ENCODE measurements at regions not wholly inside any gene's neighbourhood (a gene's known extent, or its start where the extent isn't known, plus 50 kb on each side); places are given as distances from the start of the nearest gene placed in this dataset.

DNA sequence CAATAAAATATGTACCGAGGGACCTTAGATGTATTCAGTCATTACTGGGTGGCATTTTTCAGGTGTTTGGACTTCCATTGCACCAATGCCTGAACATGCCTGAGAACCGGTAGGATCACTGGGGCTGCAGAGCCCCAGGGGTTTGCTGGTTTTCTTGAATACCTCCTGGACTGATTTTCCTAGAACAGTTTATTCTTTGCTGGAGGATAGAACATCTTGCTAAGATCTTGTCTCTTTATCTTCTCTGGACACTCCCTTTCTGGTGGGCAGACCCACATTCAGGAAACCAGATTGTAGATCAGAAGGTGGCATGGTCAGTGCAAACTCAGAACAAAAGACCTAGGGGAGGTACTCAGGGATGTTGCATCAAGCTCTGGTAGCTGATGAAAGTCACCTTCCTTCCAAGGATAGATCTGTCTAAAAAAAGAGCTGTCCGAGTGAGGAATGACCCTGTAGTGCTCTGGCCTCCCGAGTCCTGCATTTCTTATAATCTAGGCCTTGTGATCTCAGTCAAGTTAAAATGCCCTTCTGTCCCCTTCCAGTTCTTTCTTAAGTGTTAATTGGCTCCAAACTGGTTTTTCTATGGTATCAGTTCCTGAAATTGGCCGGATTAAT is 84.8 kb downstream of the CLDN34 start:
- TF ChIP-seq, protein P1, sequence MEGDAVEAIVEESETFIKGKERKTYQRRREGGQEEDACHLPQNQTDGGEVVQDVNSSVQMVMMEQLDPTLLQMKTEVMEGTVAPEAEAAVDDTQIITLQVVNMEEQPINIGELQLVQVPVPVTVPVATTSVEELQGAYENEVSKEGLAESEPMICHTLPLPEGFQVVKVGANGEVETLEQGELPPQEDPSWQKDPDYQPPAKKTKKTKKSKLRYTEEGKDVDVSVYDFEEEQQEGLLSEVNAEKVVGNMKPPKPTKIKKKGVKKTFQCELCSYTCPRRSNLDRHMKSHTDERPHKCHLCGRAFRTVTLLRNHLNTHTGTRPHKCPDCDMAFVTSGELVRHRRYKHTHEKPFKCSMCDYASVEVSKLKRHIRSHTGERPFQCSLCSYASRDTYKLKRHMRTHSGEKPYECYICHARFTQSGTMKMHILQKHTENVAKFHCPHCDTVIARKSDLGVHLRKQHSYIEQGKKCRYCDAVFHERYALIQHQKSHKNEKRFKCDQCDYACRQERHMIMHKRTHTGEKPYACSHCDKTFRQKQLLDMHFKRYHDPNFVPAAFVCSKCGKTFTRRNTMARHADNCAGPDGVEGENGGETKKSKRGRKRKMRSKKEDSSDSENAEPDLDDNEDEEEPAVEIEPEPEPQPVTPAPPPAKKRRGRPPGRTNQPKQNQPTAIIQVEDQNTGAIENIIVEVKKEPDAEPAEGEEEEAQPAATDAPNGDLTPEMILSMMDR (IDR thresholded peaks at IDR 0.05; ENCODE audit: borderline replicate concordance, extremely low read depth, low read length, poor library complexity, severe bottlenecking) = no peak
- TF ChIP-seq EZH2 (IDR thresholded peaks at IDR 0.05; ENCODE audit: borderline replicate concordance, low read depth, low read length, severe bottlenecking) = no peak
